ENCODE measurements at regions not wholly inside any gene's neighbourhood (a gene's known extent, or its start where the extent isn't known, plus 50 kb on each side); places are given as distances from the start of the nearest gene placed in this dataset.

- Histone ChIP-seq H3K27ac (no peak overlapping the region), H3K36me3 (replicated peaks; ENCODE audit: insufficient read depth, low read depth) (no peaks in the 10 kb centered on the region), H2AFZ (no peak overlapping the region), H3K4me1 (ENCODE audit: insufficient read depth) (peaks cover 44% of the 10 kb centered on the region), H3K4me2 (no peak overlapping the region), H4K20me1 (ENCODE audit: insufficient read depth, poor library complexity, severe bottlenecking) (no peaks in the 10 kb centered on the region), H3K9me3 (ENCODE audit: low read depth) (no peaks in the 10 kb centered on the region), H3K27me3 (no peaks in the 10 kb centered on the region), H3K79me2 (no peaks in the 10 kb centered on the region), H3K9me2 (replicated peaks; ENCODE audit: insufficient read depth) (no peaks in the 10 kb centered on the region), H3K4me3 (no peak overlapping the region)
- no peak for DNase-seq (ENCODE audit: low spot score)
- 88% methylated on average over 1 of the region's 1 CpG for WGBS (ENCODE audit: low lambda C conversion rate, missing lambda C conversion rate)
- TF ChIP-seq EZH2phosphoT487 (IDR thresholded peaks at IDR 0.05; ENCODE audit: low read depth, severe bottlenecking, unreplicated experiment) (no peak), EZH2 (IDR thresholded peaks at IDR 0.05; ENCODE audit: borderline replicate concordance) (no peak)
- TF ChIP-seq, protein P1, sequence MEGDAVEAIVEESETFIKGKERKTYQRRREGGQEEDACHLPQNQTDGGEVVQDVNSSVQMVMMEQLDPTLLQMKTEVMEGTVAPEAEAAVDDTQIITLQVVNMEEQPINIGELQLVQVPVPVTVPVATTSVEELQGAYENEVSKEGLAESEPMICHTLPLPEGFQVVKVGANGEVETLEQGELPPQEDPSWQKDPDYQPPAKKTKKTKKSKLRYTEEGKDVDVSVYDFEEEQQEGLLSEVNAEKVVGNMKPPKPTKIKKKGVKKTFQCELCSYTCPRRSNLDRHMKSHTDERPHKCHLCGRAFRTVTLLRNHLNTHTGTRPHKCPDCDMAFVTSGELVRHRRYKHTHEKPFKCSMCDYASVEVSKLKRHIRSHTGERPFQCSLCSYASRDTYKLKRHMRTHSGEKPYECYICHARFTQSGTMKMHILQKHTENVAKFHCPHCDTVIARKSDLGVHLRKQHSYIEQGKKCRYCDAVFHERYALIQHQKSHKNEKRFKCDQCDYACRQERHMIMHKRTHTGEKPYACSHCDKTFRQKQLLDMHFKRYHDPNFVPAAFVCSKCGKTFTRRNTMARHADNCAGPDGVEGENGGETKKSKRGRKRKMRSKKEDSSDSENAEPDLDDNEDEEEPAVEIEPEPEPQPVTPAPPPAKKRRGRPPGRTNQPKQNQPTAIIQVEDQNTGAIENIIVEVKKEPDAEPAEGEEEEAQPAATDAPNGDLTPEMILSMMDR (IDR thresholded peaks at IDR 0.05; ENCODE audit: poor library complexity): no peak
These were observed 673.1 kb upstream of the KLF4 start for GRCh38 chr9:108162664-108163063.

- Histone ChIP-seq H3K27ac (peak overlapping the region; percentile 29), H3K4me3 (no peak overlapping the region), H2AFZ (no peak overlapping the region), H3K36me3 (replicated peaks; ENCODE audit: insufficient read depth, low read depth) (no peaks in the 10 kb centered on the region), H4K20me1 (ENCODE audit: insufficient read depth, poor library complexity, severe bottlenecking) (no peaks in the 10 kb centered on the region), H3K4me2 (peak overlapping the region; percentile 30), H3K9me2 (replicated peaks; ENCODE audit: insufficient read depth) (no peaks in the 10 kb centered on the region), H3K4me1 (ENCODE audit: insufficient read depth) (peaks cover 33% of the 10 kb centered on the region), H3K27me3 (no peaks in the 10 kb centered on the region), H3K9me3 (ENCODE audit: low read depth) (no peaks in the 10 kb centered on the region), H3K79me2 (no peaks in the 10 kb centered on the region)
- WGBS (ENCODE audit: low lambda C conversion rate, missing lambda C conversion rate): 35% methylated on average over 1 of the region's 1 CpG
- DNase-seq (ENCODE audit: low spot score): no peak
- TF ChIP-seq EZH2 (IDR thresholded peaks at IDR 0.05; ENCODE audit: borderline replicate concordance) (no peak), EZH2phosphoT487 (IDR thresholded peaks at IDR 0.05; ENCODE audit: low read depth, severe bottlenecking, unreplicated experiment) (no peak)
- TF ChIP-seq, protein P1 (IDR thresholded peaks at IDR 0.05; ENCODE audit: poor library complexity): no peak
These were observed 671.9 kb upstream of the KLF4 start for GRCh38 chr9:108161503-108161902.

DNA sequence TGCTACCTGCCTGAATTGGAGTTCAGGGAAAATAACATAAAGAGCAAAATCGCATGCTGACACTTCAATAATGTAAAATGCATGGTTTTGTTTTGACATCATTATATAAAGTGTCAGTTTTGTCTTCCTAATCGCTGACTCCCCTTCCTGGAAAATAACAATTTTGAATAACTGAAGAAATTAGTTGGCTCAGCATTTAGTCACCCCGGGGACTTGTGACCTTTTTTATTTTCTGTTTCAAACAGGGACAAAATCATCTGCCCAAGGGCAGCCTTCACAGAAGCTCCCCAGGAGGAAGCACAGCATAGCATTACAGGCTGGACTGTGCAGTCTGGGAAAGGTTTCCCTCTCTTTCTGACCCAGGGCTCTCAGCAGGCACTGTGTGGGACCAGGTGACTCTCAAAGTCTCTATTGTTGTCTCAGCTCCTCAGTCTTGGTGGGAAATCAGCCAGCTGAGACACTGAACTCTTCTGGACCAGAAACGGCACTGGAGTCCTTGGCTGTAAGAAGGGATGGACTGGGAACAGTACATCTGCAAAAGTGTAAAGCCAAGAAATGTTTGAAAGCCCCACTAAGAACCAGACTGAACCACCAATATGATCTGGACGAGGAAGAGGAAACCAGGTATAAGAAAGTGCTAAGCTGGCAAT lies 671.3 kb upstream of the KLF4 start:
- peak overlapping the region; percentile 29 for H3K27ac ChIP-seq
- H3K9me3 ChIP-seq (ENCODE audit: low read depth): no peaks in the 10 kb centered on the region
- no peak overlapping the region for H2AFZ ChIP-seq
- H3K4me1 ChIP-seq (ENCODE audit: insufficient read depth): peaks cover 37% of the 10 kb centered on the region
- no peak for DNase-seq (ENCODE audit: low spot score)
- no peak overlapping the region for H3K4me2 ChIP-seq
- 81% methylated on average over 5 of the region's 5 CpGs for WGBS (ENCODE audit: low lambda C conversion rate, missing lambda C conversion rate)
- H3K4me3 ChIP-seq: no peak overlapping the region
- H3K79me2 ChIP-seq: no peaks in the 10 kb centered on the region
- H3K27me3 ChIP-seq: no peaks in the 10 kb centered on the region
- H3K9me2 ChIP-seq (replicated peaks; ENCODE audit: insufficient read depth): no peaks in the 10 kb centered on the region
- TF ChIP-seq EZH2 (IDR thresholded peaks at IDR 0.05; ENCODE audit: borderline replicate concordance) (no peak), EZH2phosphoT487 (IDR thresholded peaks at IDR 0.05; ENCODE audit: low read depth, severe bottlenecking, unreplicated experiment) (no peak)
- TF ChIP-seq, protein P1 (IDR thresholded peaks at IDR 0.05; ENCODE audit: poor library complexity): no peak
- H4K20me1 ChIP-seq (ENCODE audit: insufficient read depth, poor library complexity, severe bottlenecking): no peaks in the 10 kb centered on the region
- H3K36me3 ChIP-seq (replicated peaks; ENCODE audit: insufficient read depth, low read depth): no peaks in the 10 kb centered on the region
